Cardiac fibroblast (primary cell): ENCODE measurements at regions not wholly inside any gene's neighbourhood (a gene's known extent, or its start where the extent isn't known, plus 50 kb on each side); places are given as distances from the start of the nearest gene placed in this dataset.

Experiments used
- DNase-seq, 2 donors: peaks; one replicate each; pipeline versions ENCODE4 v3.0.0 to v3.0.0-alpha.2; 2010; ENCODE audit warnings: low read depth in 2 of 2
- H3K4me3 ChIP-seq, 2 donors: replicated peaks in 1 of 2; 1 replicate in 1 of 2; 2 replicates in 1 of 2; pipeline ENCODE4 v1.5.1; 2011; ENCODE audit warnings: low read depth in 2 of 2, low read length in 2 of 2, mild to moderate bottlenecking in 2 of 2, moderate library complexity in 1 of 2
- TF ChIP-seq, protein P1 (sequence below): IDR thresholded peaks from one replicate; pipeline ENCODE4 v1.5.1; 2011; ENCODE audit warnings: low read depth, mild to moderate bottlenecking, low read length, inconsistent platforms

DNA sequence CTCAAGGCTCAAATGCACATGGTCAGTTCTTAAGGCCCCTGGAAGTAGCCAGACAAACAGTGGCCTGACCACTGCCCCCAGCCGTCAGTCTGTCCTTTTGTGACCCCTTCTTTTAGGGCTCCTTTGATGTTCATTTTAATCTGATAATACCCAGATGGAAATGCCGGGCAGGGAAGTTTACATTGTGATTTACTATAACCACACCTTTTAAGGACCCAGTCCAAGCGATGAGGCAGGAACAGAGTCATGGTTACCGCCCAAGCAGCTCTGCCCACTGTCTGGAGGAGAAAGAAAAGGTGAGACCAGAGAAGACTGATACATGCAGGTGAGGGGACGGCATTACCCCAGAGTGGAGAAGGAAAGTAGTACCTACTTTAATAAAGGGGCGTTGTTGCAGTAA is 110.6 kb downstream of the PLEKHG1 start:
- no peak overlapping the region for H3K4me3 ChIP-seq
- DNase-seq = no peak
- TF ChIP-seq, protein P1, sequence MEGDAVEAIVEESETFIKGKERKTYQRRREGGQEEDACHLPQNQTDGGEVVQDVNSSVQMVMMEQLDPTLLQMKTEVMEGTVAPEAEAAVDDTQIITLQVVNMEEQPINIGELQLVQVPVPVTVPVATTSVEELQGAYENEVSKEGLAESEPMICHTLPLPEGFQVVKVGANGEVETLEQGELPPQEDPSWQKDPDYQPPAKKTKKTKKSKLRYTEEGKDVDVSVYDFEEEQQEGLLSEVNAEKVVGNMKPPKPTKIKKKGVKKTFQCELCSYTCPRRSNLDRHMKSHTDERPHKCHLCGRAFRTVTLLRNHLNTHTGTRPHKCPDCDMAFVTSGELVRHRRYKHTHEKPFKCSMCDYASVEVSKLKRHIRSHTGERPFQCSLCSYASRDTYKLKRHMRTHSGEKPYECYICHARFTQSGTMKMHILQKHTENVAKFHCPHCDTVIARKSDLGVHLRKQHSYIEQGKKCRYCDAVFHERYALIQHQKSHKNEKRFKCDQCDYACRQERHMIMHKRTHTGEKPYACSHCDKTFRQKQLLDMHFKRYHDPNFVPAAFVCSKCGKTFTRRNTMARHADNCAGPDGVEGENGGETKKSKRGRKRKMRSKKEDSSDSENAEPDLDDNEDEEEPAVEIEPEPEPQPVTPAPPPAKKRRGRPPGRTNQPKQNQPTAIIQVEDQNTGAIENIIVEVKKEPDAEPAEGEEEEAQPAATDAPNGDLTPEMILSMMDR = no peak

DNA sequence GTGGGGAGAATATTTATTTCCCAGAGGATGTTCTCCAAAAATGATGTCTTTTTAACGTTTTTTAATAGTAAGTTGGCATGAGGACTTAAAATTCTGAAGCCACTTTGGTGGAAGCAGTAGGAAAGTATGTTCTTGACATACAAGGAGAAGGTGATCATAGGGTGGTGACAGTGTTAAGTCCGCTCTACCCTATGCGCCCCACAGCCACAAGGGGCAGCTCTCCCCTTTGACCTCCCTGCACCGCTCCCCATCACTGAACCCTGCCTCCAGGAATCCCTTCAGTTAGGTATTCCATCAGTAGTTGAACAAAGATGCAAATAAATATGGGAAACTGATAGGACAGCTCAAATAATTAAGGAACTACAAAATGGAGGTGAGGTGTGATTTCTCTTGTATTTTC is 111.4 kb downstream of the PLEKHG1 start:
- TF ChIP-seq, protein P1 = no peak
- no peak for DNase-seq
- no peak overlapping the region for H3K4me3 ChIP-seq

DNA sequence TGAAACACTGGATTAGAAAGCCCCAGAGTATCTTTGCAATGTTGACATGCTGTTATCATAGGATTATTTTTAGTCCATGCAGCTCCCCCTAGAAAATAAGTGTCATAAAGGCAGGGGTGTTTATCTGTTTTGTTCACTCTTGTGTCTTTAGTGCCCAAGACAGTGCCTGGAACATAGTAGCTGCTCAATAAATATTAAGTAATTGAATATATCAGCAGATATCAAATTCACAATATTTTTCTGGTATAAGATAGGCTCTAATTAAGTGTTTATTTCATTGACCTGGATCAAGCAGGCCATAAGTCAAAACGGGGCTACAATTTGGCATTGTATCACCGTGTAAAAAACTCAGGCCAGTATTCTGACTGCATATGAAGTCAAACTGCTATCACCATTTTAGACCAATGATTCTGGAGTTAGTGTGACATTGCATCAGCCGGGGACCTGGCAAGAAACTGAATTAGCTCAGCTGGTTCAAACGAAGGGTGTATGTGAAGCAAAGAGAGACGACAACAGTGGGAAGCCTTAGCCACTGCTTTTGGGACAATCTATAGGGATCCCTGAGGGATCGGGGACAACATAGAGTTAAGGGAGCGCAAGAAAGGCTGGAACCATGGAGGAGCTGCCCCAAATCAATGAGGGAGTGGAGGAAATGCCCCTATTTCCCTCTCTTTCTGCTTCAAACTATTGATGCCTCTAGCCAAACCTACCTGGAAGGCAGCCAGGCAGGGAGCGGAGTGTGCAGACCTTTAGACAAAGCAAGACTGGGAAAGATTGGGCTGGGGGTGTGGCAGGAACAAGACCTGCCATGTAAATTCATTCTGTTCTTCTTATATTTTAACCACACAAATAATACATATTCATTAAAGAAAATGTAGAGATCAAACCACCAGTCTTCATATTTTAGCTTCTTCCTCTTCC is 112.2 kb downstream of the PLEKHG1 start:
- TF ChIP-seq, protein P1 = no peak
- peak in 1 of 2 donors; percentile 36 for DNase-seq
- H3K4me3 ChIP-seq = no peak overlapping the region

DNA sequence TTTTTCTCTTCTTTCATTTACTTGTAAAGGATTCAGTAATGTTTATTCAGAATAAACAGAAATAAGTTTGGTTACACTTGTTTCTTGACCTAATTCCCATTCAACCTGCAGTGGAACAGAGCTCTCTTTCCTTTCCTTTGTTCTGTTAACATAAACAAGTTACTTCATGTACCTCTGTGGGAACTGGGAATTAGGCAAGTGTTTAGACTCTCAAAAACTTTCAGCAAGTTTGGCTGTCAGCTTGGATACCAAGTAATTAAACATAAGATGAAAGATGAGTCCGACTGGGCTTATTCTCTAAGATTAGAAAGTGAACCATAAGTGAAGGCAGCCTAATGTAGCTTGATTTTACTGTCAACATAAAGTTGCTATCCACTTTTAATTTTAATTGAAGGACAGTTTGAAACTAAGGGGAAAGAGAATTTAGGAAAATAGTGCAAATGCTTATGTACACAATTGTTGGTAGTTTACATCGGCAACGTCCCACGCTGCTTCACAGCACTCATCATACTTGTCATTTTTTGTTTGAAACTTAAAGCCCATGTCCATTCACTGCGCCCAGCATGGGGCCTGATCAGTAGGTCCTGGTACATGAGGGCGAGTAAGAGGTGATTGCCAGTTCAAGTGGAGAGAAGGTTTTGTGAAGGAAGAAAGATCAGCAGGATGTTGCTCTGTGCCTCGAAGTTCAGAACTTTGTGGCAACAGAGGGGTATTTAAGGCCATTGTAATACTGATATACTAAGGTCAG is 113.0 kb downstream of the PLEKHG1 start:
- TF ChIP-seq, protein P1 = no peak
- DNase-seq = no peak
- H3K4me3 ChIP-seq = no peak overlapping the region

DNA sequence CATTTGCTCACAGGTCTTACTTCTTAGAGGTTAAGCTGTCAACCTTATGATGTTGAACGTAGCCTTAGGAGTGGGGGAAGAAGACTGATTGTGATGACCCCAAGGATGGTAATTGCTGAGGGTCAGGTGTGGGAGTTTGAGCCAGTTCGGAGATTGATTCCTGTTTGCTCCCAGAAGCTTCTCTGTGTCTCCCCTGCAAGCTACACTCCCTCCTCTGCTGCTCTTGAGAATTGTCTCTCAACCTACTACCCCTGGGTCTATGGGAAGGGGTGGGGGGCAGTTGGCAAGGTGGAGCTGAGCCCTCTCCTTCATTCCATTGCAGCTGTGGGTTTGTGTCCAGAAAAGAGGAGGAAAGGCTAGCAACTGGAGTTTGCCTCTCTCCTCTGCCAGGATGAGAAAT is 113.8 kb downstream of the PLEKHG1 start:
- no peak for DNase-seq
- H3K4me3 ChIP-seq = no peak overlapping the region
- TF ChIP-seq, protein P1 = no peak

DNA sequence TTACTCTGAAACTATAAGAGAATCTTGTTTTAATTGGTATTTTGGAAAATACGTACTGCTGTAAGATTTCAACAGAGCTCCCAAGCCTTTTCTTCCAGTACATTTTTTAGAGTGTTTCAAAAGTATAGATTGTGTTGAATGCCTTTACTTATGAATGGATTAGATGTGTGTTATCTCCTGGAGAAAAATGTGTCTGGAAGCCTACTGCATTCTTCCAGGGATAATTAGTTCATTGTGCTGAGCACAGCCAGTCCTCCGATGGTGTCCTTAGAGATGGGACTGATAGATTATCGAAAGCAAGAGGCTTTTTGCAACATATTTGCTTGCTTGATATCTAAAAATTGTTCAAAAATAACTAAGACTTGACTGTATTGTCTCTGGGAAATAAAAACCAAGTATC is 114.2 kb downstream of the PLEKHG1 start:
- peak in 1 of 2 donors; percentile 10 for DNase-seq
- TF ChIP-seq, protein P1 = no peak
- H3K4me3 ChIP-seq = no peak overlapping the region
